Tibial nerve (tissue), 4 donors: ENCODE measurements at regions not wholly inside any gene's neighbourhood (a gene's known extent, or its start where the extent isn't known, plus 50 kb on each side); places are given as distances from the start of the nearest gene placed in this dataset.

Source experiments
- CTCF ChIP-seq, 5 experiments: fragments of 200-600 bp in 3 of 5; fragments of 450-650 bp in 2 of 5; sonication (generic) in 3 of 5; IDR thresholded peaks; one replicate each; pipeline ENCODE4 v1.5.1; 2016 to 2019; ENCODE audit warnings: antibody characterized with exemption in 5 of 5, mild to moderate bottlenecking in 3 of 5, moderate library complexity in 2 of 5
- EP300 ChIP-seq, 2 donors: sonication (generic); formaldehyde crosslinking; IDR thresholded peaks; one replicate each; pipeline ENCODE4 v1.6.1; 2017; ENCODE audit warnings: antibody characterized with exemption in 2 of 2, mild to moderate bottlenecking in 1 of 2
- POLR2A ChIP-seq, 2 donors: fragments of 450-650 bp; IDR thresholded peaks; one replicate each; pipeline ENCODE4 v1.6.1; 2017; ENCODE audit warnings: antibody characterized with exemption in 2 of 2, mild to moderate bottlenecking in 2 of 2, moderate library complexity in 2 of 2

- no peak for TF ChIP-seq POLR2A (IDR thresholded peaks at IDR 0.05)
- no peak for TF ChIP-seq CTCF (IDR thresholded peaks at IDR 0.05)
- TF ChIP-seq EP300 (IDR thresholded peaks at IDR 0.05), result no peak
Observed at GRCh38 chr5:8291641-8292040, 422.7 kb downstream of the MTRR start.
